HG03135 (cell line): ENCODE measurements at regions not wholly inside any gene's neighbourhood (a gene's known extent, or its start where the extent isn't known, plus 50 kb on each side); places are given as distances from the start of the nearest gene placed in this dataset.

Experiments used
- ATAC-seq: cut with Tn5 transposase; IDR thresholded peaks from one replicate; pipeline ENCODE4 v1.9.1; 2021; ENCODE audit warnings: mild to moderate bottlenecking, moderate library complexity; ENCODE audit not compliant: unreplicated experiment

DNA sequence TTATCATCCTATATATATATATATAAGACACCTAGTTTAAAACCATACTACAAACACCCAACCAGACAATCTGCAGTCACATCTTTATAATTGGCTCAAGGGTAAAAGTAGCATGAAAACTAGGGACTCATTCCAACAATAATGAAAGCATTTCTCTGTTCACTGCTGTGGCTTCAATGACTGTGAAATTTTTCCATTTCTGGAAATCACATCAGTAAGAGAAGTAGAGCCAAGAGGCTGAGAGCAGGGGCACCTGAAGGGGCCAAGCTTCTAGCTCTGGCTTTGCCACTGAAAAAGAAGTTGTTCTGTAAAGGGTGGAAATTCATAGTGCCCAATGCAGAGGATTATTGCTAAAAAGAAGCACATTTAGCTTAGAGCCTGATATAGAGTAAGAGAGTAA lies 158.6 kb upstream of the GLI3 start:
- no peak for ATAC-seq

DNA sequence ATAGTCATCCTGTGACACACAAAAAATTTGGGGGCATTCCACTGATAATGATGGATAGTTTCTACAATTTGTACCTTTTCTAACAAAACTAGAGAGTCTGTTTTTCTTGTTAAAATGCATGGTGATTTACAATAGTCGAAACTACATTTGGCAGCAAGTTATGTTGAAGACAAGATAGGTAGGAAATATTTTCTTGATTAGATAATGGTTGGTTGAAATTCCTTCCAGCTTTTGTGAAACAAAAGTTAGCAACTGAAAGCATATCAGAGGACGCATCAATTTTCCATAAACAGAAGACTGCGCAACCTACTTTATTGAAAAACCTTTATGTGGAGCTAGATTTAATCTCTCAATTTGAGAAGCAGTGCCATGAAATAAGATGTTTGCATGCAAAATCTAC lies 155.8 kb upstream of the GLI3 start:
- ATAC-seq = no peak

DNA sequence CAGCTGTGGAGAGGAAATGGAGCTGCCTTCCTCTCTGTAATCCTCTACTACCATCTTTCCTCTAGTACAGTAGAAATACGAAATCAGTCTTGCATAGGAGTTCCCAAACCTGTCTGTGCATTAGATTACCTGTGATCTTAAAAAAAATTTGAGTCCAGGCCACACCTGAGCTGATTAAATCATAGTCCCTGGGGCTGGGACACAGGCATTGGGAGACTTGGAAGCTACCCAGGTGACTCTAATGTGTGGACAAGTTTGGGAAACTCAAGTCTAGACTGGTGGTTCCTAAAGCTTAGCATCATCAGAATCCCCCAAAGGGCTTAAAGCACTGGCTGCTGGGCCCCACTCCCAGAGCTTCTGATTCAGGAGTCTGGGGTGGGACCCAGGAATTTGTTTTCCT lies 152.7 kb upstream of the GLI3 start:
- ATAC-seq = no peak

DNA sequence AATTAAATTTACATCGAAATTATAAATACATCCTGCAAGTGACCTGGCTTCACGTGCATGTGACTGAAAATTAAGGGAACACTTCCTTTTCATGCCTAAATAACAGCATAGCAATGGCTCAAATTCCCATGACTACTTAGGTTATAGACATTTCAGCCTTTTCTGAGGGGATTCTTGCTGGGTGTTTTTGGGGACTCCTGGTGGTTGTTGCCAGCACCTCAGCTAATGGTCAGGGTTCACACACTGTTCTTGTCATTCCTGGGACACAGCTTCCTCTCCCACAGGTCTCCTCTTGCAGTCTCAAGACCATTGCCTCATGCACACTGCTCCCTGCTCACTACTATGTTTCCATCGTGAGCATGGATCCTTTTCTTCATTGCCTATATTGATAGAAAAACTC lies 148.9 kb upstream of the GLI3 start:
- ATAC-seq = no peak

GRCh38 chr7:42381161-42381560 lies 144.2 kb upstream of the GLI3 start:
- ATAC-seq = no peak

- ATAC-seq = no peak
Measured at GRCh38 chr7:42380401-42380800, 143.4 kb upstream of the GLI3 start.

- ATAC-seq = no peak
Measured at GRCh38 chr7:42378149-42378548, 141.1 kb upstream of the GLI3 start.

DNA sequence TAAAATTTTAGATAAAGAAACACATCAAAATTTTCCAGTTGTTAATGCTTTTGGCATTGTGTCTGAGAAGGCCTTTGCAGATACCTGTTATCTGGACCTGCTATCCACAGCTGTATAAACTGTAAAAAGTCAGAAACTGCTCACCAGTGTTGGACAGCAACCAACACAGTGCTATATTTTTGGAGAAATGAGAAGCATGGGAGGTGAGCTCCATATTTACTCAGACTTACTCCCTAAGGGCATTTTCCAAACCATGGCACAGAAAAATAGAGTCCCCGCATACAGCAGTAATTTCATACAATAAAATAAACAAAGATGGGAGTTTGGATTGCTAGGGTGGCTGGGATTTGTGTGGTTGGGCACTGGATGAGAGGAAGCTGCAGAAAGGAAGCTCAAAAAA lies 136.3 kb upstream of the GLI3 start:
- no peak for ATAC-seq

DNA sequence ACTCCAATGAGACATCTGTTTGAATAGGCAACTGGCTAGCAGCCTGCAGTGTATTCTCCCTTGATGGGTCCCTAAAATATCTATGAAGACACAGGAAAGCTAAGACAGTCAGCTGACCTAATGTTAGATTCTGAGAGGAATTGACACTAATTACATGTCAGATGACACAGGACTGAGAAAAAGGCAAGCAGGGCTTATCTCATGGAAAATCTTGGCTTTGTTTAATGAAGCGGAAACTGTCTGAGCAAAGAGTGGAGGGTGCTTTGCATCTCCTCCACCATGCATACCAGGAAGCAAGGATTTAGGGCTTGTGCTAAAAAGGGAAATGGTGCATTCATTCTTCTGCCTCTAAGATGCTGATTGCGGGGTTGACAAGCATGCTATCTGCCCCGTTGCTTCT lies 135.5 kb upstream of the GLI3 start:
- ATAC-seq = no peak

DNA sequence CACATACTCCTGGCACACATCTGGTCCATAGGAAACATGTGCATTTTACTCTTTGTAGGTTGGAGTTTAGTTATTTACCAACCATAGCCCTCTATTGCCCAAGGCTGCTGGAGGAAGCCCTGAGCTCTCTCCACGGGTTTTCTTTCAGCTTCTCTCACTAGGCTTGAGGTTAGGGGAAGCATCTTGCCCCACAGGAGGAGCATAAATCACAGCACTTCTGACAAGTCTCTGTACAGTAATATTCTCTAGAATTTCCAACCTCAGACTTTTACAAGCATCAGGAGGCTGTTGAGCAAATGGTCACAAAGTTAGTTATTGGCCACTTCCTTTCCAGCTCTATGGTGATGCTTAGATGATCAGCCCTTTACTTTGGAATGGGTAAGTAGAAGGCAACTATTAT lies 122.9 kb upstream of the GLI3 start:
- no peak for ATAC-seq

GRCh38 chr7:42351316-42351935 lies 114.4 kb upstream of the GLI3 start:
- ATAC-seq = no peak

DNA sequence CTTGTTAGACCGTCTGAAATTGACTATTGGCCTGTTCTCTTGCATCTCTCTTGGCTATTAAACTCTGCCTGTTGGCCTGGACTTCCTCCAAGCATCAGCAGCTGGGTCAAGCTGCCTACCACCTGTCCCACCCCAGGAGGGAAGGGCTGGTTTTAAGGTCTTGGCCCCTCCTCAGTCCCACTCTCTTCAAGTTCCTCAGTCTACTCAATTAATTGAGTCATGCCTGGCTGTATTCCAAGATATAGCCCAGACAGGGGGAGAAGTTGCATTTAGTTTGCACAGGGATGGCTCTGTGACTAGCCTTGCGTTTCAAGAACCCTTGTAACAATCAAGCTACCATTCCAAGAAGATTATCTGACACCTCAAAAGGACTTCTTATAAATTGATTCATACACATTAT lies 113.8 kb upstream of the GLI3 start:
- ATAC-seq = no peak

DNA sequence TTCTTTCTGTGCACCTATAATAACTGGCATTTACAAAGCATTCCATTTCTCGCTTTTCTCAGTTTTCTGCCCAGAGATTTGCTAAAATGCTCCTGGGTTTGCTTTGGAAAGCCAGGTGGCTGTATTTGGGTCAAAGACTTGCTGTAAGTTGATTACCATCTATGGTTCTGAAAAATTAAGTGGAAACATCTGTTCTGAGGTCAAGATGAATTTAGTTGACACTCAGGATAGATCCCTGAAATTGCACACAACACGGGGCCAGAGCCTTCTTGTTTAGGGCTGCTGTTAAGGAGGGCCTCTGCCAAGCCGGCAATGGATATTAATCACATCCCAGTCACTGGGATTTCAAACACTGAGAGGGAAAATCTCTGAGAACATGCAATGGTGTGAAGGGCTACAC lies 111.6 kb upstream of the GLI3 start:
- ATAC-seq = no peak

DNA sequence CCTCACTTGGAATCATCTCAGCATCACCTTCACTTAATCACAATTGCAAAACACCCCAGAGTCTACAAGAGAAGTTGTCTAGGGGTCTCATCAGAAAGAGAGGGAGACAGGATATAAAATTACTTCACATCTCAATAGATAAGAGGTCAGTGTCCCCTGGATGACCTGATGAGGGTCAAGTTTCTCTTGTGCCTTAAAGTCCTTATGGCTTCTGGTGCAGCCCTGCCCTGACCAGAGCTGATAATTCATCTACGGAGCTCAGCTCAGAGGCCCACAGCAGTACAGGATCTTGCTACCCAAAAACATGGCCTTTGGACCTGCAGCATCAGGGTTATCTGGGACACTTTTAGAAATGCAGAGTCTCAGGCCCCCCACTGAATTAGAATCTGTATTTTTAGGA lies 111.1 kb upstream of the GLI3 start:
- ATAC-seq = no peak

- ATAC-seq = no peak
Measured at GRCh38 chr7:42347616-42348015, 110.6 kb upstream of the GLI3 start.

- no peak for ATAC-seq
Measured at GRCh38 chr7:42345478-42346299, 108.7 kb upstream of the GLI3 start.

- ATAC-seq = no peak
Measured at GRCh38 chr7:42344198-42344755, 107.3 kb upstream of the GLI3 start.

DNA sequence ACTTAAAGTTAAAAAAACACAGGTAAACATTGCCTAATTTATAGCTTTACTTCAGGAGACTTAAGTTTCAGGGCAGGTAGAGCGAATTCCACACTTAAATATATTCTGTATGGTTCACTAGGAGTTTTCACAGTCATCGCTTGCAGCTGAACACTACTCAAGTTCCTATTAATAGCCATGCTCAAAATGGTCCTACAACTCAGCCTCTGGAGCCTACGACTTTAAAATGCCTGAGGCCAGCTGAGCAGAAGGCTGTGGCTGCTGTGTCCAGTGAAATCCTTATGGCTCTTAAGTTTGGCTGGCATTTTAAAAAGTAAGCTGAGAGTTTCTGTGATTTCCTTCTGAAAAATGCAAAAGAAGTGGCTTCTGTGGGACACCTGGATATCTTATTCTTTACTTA lies 105.4 kb upstream of the GLI3 start:
- ATAC-seq = no peak

DNA sequence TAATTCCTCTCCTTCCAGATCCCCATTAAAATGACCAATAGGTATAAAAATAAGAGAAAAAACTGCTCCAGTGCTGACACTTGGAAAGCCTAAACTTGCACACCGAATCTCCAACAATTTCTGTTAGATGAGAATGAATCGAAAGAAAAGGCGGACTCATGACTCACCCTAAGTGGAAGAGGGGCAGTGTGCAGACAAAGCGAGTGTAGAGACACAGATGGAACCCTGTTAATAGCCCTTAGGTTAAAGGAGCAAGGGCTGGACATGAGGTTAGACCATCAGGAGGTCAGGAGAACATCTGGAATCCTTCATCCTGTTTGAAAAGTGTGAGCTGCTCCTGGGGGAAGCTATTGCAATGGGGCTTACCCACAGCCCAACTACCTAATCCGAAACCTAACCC lies 103.4 kb upstream of the GLI3 start:
- no peak for ATAC-seq

GRCh38 chr7:42338916-42339540 lies 102.0 kb upstream of the GLI3 start:
- no peak for ATAC-seq

DNA sequence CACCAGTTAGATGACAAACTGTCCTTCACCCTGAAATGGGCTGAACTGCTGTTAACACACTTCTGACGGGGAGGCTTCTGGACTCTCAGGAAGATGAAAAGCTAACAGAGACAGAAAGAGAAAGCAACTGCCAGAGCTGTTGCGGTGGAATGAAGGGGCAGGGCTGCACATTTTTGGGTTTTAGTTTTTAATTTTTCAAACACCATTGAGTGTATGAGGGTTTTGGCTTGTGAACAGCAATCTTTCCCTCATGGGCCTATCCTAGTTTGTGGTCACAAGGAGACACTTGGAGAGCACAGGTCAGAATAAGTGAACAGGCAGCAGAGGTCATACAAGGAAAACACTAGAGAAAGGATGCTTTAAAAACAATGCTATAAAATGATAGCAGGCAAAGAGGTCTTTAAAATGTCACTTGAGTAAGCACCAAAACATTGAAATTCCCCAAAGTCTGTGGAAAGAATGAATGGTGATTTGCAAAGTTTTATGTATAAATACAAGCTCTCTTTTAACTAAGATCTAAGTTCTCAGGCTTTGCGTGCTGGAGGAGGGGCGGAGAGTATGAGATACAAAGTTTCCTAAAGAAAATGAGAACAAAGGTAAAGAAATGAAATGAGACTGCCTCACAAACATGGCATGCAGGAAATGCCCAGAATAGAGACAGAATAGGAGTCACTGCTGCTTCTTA lies 101.4 kb upstream of the GLI3 start:
- ATAC-seq = no peak
